Fibroblast of skin of back (primary cell): ENCODE measurements at regions not wholly inside any gene's neighbourhood (a gene's known extent, or its start where the extent isn't known, plus 50 kb on each side); places are given as distances from the start of the nearest gene placed in this dataset.
"Not testable (repeated sequence)": the region's sequence is repeated elsewhere in the genome, so short reads cannot be mapped to it uniquely, and the experiment has no call there.

ENCODE experiments used
- DNase-seq: peaks from one replicate; pipeline ENCODE4 v3.0.0-alpha.2; 2013

- no peak for DNase-seq
Measured at GRCh38 chr14:28949503-28949902, 182.9 kb downstream of the FOXG1 start.

- no peak for DNase-seq
Measured at GRCh38 chr14:28952161-28952560, 185.6 kb downstream of the FOXG1 start.

GRCh38 chr14:28952666-28953065, 186.1 kb downstream of the FOXG1 start:
- DNase-seq: no peak

GRCh38 chr14:28953973-28954372, 187.4 kb downstream of the FOXG1 start:
- no peak for DNase-seq

- DNase-seq: no peak
Measured at GRCh38 chr14:28966416-28967233, 200.0 kb downstream of the FOXG1 start.

- no peak for DNase-seq
Measured at GRCh38 chr14:28975084-28975483, 208.5 kb downstream of the FOXG1 start.

GRCh38 chr14:28982228-28982627, 215.6 kb downstream of the FOXG1 start:
- DNase-seq: no peak

- DNase-seq: no peak
Measured at GRCh38 chr14:28983279-28983678, 216.7 kb downstream of the FOXG1 start.

- DNase-seq: no peak
Measured at GRCh38 chr14:28987516-28987915, 220.9 kb downstream of the FOXG1 start.

GRCh38 chr14:28997196-28997595, 230.6 kb downstream of the FOXG1 start:
- DNase-seq: not testable (repeated sequence)

- DNase-seq: no peak
Measured at GRCh38 chr14:28999656-29000055, 233.1 kb downstream of the FOXG1 start.

GRCh38 chr14:29005647-29006046, 239.1 kb downstream of the FOXG1 start:
- no peak for DNase-seq

GRCh38 chr14:29007990-29008389, 241.4 kb downstream of the FOXG1 start:
- no peak for DNase-seq

- peak; percentile 23 for DNase-seq
Measured at GRCh38 chr14:29016050-29016900, 249.7 kb downstream of the FOXG1 start.

- DNase-seq: not testable (repeated sequence)
Measured at GRCh38 chr14:29023505-29023904, 256.9 kb downstream of the FOXG1 start.

GRCh38 chr14:29027441-29027840, 260.9 kb downstream of the FOXG1 start:
- not testable (repeated sequence) for DNase-seq

GRCh38 chr14:29027941-29028705, 261.5 kb downstream of the FOXG1 start:
- not testable (repeated sequence) for DNase-seq

GRCh38 chr14:29028973-29029582, 262.5 kb downstream of the FOXG1 start:
- peak; percentile 5 for DNase-seq

- no peak for DNase-seq
Measured at GRCh38 chr14:29030121-29030520, 263.5 kb downstream of the FOXG1 start.

- DNase-seq: no peak
Measured at GRCh38 chr14:29030970-29031369, 264.4 kb downstream of the FOXG1 start.

GRCh38 chr14:29035134-29035533, 268.5 kb downstream of the FOXG1 start:
- DNase-seq: no peak

- DNase-seq: peak; percentile 1
Measured at GRCh38 chr14:29037411-29037810, 270.8 kb downstream of the FOXG1 start.
